Neural progenitor cell (in vitro differentiated cells): ENCODE measurements at regions not wholly inside any gene's neighbourhood (a gene's known extent, or its start where the extent isn't known, plus 50 kb on each side); places are given as distances from the start of the nearest gene placed in this dataset.

Source experiments
- EZH2 ChIP-seq: fragments of 200-600 bp; sonication (generic); IDR thresholded peaks from 2 replicates; pipeline ENCODE4 v1.6.1; 2017; ENCODE audit warnings: antibody characterized with exemption, mild to moderate bottlenecking, moderate library complexity
- EZH2phosphoT487 ChIP-seq: fragments of 200-600 bp; sonication (generic); IDR thresholded peaks from 2 replicates; pipeline ENCODE4 v1.6.1; 2017; ENCODE audit warnings: antibody characterized with exemption
- TF ChIP-seq, protein P1 (sequence below): fragments of 200-600 bp; sonication (generic); IDR thresholded peaks from 2 replicates; pipeline ENCODE4 v1.5.1; 2017; ENCODE audit warnings: antibody characterized with exemption, mild to moderate bottlenecking

DNA sequence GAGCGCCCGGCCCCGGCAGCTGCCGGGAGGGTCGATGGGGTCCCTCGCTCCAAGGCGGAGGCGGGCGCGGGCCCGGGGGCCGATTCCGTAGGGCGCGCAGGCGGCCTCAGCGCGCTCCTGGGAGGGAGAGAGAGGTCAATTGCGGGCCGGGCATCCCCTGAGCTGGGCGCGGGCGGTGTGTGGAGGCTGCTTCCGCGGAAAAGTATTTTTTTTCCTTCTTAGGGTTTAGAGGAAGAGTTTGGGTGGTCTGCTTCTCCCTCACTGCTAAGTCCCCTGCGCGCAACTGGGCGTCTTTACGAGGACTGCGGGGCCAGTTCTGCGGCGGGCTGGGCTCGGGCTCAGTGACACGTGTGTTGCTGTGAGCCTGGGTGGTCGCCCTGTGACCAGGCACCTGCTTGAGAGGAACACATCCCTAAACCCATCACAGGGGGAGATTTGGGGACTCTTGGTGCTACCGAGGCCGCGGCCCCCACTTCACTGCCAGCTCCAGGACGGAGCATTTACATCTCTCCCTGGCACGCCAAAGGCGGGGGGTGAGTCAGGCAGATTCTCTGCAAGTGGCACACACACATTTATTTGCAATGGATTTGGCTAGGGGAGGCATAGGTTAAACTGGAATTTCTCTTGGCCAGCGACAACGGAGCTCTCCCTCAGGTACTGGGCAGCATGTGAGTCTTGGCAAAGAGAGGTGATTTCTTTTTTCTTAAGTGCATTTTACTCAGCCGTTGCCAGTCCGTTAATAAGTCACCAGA lies 151.2 kb upstream of the SLC4A4 start:
- no peak for TF ChIP-seq EZH2phosphoT487
- TF ChIP-seq, protein P1, sequence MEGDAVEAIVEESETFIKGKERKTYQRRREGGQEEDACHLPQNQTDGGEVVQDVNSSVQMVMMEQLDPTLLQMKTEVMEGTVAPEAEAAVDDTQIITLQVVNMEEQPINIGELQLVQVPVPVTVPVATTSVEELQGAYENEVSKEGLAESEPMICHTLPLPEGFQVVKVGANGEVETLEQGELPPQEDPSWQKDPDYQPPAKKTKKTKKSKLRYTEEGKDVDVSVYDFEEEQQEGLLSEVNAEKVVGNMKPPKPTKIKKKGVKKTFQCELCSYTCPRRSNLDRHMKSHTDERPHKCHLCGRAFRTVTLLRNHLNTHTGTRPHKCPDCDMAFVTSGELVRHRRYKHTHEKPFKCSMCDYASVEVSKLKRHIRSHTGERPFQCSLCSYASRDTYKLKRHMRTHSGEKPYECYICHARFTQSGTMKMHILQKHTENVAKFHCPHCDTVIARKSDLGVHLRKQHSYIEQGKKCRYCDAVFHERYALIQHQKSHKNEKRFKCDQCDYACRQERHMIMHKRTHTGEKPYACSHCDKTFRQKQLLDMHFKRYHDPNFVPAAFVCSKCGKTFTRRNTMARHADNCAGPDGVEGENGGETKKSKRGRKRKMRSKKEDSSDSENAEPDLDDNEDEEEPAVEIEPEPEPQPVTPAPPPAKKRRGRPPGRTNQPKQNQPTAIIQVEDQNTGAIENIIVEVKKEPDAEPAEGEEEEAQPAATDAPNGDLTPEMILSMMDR = no peak
- TF ChIP-seq EZH2 = peak; percentile 72
